HK-2 (cell line): ENCODE measurements at regions not wholly inside any gene's neighbourhood (a gene's known extent, or its start where the extent isn't known, plus 50 kb on each side); places are given as distances from the start of the nearest gene placed in this dataset.
"Not testable (repeated sequence)": the region's sequence is repeated elsewhere in the genome, so short reads cannot be mapped to it uniquely, and the experiment has no call there.

ENCODE experiments used
- DNase-seq: peaks from one replicate; pipeline ENCODE4 v3.0.0-alpha.2; 2018; ENCODE audit not compliant: unreplicated experiment

DNA sequence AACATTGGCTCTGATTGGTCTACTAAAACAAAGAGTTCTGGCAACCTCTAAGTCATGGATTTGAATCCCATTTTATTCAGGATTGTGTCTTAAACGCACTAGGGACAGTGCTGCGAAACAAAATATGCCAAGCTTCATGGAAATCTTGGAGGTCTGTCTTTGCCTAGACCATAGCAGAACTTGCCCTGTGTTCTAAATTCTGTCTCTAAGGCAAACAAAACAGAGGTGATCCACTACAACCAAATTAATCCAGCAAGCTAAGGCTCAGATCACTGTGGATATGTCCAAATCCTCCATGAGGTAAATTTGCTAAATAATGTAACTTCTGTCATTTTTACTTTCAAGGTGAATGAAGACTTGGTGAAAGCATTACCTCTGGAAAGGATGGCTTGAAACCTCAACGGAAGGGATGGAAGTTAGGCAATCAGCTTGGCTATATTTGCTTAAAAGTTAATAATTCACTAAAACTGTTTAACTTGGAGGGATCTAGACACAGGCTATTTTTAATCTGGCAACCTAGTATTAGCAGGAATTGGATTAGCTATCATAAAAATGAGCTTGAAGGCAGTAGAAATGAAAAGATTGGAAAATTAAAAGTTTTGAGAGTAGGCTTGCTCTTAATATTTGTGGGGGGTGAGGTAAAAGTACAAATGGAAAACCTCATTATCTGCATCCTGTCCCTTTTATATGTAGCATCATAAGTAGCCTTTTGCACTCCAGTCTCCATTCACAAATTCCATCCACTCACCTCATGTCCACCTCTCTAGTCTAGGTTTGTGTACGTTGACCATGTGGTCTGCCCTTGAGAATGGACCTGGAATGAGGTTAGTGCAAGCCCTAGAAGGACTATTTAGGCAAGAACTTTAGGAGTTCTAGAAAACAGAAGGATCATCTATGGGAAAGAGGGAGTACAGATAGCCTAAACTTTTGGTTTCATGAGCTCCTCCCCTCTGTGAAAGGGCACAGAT lies 176.2 kb downstream of the SMC2 start:
- no peak for DNase-seq

DNA sequence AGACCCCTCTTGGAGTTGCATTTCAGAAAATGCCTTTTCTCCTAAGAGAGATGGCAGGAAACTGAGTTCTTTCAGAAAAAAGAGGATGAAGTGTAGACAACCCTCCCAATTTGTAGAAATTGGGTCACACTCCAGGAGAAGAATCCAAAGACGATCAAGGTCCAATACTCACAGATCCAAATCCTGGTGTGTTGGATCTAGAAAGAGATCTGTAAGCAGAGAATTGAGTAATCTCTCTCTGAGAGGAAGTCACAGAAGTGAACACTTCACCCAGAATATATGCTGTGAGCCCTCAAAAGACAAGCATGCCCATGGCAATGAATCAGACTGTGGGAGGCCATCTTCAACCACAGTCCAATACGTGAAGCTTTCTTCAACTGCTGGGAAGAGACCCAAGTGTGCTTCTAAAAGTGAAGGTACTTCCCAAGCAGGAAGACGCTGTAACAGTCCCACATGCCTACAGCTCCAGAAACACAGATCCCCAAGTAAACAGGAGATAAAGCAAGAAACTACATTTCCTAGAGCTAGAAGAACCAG lies 182.7 kb downstream of the SMC2 start:
- no peak for DNase-seq

DNA sequence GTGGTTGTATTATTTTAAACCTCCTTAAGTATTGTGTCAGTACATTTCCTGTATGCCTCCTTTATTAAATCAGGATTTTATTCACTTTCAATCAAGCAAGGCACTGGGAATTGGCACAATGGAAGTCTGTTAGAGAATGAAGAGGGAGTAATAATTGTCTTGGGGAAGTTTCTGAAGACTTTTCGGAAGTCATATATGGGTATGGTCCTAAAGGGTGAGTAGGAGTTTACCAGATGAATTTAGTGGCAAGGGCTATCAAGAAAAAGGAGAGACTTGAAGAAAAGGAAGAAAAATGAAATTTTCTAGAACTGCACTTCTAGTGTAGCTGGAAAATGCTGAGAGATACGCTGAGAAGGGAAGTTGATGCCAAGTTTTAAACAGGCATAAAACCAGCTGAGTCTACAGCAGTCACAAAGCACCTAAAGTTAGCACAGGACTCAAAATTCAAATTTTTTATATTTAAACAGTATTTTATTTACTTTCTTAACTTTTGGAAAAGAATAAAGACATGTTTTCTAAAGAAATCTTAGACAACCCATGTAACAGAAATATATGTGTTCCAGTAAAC lies 184.9 kb downstream of the SMC2 start:
- no peak for DNase-seq

- DNase-seq = no peak
These were observed 185.5 kb downstream of the SMC2 start for GRCh38 chr9:104279535-104280177.

DNA sequence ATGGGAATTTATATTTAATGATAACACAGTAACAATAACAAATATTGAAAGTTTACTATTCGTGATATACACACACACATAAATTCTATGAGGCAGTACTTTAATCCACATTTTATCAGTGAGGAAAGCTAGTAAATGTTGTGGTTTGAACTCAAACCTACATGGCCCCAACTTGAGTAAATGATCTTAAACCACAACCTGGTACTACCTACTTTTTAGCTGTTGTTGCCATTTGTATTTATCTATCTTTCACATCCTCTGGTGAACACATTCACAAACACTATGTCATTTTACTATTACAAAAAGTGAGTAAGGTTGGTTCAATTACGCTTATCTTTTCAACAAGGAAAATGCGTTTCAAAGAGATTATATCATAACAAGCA lies 186.1 kb downstream of the SMC2 start:
- no peak for DNase-seq

DNA sequence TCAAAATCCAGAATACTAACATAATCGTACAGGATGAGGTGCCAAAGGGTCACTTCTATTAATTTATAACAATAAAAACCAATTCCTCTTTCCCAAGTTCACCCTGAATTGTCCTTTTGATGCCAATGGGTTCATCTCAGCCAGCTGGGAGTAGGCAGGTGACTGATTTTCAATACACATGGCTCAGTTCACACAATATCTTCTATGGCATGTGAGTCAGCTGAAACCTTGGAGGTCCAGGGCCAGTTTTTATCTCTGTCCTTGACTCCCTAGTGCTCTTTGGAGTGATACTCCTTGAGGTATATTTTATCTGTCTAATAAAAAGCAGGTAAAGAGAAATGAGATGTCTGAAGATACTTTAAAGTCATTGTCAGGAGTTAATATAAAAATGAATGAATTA lies 186.6 kb downstream of the SMC2 start:
- DNase-seq = no peak

GRCh38 chr9:104286187-104286586 lies 192.1 kb downstream of the SMC2 start:
- DNase-seq = no peak

- no peak for DNase-seq
These were observed 192.7 kb downstream of the SMC2 start for GRCh38 chr9:104286799-104287198.

GRCh38 chr9:104287253-104287878 lies 193.3 kb downstream of the SMC2 start:
- no peak for DNase-seq

DNA sequence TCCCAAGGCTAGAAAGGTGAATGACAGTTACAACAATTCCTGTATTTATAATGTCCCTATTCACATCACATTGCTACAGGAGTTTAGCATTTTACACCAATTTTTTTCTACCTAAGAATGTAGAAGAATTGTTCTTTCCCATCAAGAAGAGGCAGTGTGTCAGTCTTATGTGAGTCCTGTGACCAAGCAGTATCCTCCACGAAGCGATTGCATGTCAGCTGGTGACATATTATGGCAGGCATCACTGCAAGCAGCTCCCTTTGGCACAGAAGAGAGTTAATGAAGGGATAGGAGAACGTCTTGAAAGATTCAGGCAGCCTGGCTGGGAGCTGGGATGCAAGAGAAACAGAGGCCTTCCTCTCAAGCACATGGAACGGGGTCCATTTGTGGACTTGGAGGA lies 199.8 kb downstream of the SMC2 start:
- no peak for DNase-seq

- DNase-seq = no peak
These were observed 203.9 kb upstream of the OR13F1 start for GRCh38 chr9:104300124-104300523.

GRCh38 chr9:104301755-104302154 lies 202.3 kb upstream of the OR13F1 start:
- DNase-seq = no peak

DNA sequence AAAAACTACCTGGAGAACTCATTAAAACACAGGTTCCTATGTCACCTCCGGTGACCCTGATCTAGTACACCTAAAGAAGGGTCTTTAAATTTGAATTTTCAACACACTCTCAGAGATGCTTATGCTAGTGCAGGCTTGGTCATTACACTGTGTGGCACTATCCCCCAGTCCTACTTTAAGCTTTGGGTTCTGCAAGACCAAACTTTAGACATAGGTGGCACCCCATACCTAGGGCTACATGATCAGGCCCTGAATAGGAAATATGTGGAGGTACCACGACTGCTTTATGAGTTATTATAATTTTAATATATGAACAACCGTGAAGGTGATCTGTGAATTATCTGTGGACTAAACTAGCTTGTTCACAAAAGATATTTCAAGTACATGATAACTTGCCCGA lies 201.3 kb upstream of the OR13F1 start:
- DNase-seq = no peak

- DNase-seq = no peak
These were observed 199.1 kb upstream of the OR13F1 start for GRCh38 chr9:104304925-104305324.

GRCh38 chr9:104313396-104314110 lies 190.5 kb upstream of the OR13F1 start:
- DNase-seq = no peak

DNA sequence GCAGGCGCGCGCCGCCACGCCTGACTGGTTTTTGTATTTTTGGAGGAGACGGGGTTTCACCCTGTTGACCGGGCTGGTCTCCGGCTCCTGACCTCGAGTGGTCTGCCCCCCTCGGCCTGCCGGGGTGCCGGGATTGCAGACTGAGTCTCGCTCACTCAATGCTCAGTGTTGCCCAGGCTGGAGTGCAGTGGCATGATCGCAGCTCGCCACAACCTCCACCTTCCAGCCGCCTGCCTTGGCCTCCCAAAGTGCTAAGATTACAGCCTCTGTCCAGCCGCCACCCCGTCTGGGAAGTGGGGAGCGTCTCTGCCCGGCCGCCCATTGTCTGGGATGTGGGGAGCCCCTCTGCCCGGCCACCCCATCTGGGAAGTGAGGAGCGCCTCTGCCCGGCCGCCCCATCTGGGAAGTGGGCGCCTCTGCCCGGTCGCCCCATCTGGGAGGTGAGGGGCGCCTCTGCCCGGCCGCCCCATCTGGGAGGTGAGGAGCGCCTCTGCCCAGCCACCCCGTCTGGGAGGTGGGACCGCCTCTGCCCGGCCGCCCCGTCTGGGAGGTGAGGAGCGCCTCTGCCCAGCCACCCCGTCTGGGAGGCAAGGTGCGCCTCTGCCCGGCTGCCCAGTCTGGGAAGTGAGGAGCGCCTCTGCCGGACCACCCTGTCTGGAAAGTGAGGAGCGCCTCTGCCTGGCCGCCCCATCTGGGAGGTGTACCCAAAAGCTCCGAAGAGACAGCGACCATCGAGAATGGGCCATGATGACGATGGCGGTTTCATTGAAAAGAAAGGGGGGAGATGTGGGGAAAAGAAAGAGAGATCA lies 187.7 kb upstream of the OR13F1 start:
- not testable (repeated sequence) for DNase-seq

GRCh38 chr9:104319198-104319597 lies 184.9 kb upstream of the OR13F1 start:
- no peak for DNase-seq

GRCh38 chr9:104319685-104320084 lies 184.4 kb upstream of the OR13F1 start:
- no peak for DNase-seq

GRCh38 chr9:104322596-104322995 lies 181.5 kb upstream of the OR13F1 start:
- DNase-seq = no peak

DNA sequence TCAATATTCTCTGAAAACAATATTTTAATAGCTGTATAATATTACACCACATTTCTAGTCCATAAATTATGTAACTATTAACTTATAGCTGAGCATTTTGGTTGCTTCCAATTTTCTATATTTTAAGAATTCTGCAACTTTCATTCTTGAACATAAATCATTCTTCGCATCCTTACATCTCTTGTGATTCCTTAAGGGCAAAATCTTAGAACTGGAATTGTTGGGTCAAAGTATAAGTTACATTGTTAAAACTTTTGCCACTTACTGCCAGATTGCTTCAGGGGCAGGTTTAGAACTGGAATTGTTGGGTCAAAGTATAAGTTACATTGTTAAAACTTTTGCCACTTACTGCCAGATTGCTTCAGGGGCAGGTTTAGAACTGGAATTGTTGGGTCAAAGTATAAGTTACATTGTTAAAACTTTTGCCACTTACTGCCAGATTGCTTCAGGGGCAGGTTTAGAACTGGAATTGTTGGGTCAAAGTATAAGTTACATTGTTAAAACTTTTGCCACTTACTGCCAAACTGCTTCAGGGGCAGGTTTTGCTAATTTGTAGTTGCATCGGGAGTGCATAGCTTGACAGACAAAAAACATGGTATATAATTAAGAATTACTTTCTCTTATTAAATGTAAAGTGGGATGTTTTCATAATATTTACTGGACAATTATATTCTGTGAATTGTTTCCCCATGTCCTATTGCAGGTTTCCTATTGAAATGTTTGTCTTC lies 179.9 kb upstream of the OR13F1 start:
- not testable (repeated sequence) for DNase-seq
